BJ (cell line): ENCODE measurements at regions not wholly inside any gene's neighbourhood (a gene's known extent, or its start where the extent isn't known, plus 50 kb on each side); places are given as distances from the start of the nearest gene placed in this dataset.

Experiments used
- CTCF ChIA-PET: fragments of 350-600 bp; formaldehyde crosslinking; extraction: SDS; loops from one replicate; lab custom pipeline; 2021; ENCODE audit warnings: antibody characterized with exemption, inconsistent platforms; lab: Yijun Ruan, JAX
- POLR2A ChIA-PET: fragments of 300-600 bp; sonication (Branson Sonifier 250); formaldehyde crosslinking; extraction: SDS; loops from one replicate; lab custom pipeline; 2021; ENCODE audit warnings: antibody characterized with exemption; lab: Charles Lee
- DNase-seq: peaks from one replicate; pipeline ENCODE4 v3.0.0-alpha.2; 2011; ENCODE audit warnings: low read depth
- H3K27me3 ChIP-seq: 2 replicates; pipeline ENCODE4 v1.6.0; 2011; ENCODE audit warnings: low read length; ENCODE audit not compliant: control insufficient read depth, insufficient read depth
- H3K36me3 ChIP-seq: 2 replicates; pipeline ENCODE4 v1.5.1; 2011; ENCODE audit warnings: low read length; ENCODE audit not compliant: control insufficient read depth, insufficient read depth
- H3K4me3 ChIP-seq: 2 replicates; pipeline ENCODE4 v1.5.1; 2011; ENCODE audit warnings: low read depth, mild to moderate bottlenecking, control low read depth, low read length
- TF ChIP-seq, protein P1 (sequence below): IDR thresholded peaks from 2 replicates; pipeline ENCODE4 v1.5.1; 2011; ENCODE audit warnings: low read depth, mild to moderate bottlenecking, control low read depth, inconsistent platforms, low read length, moderate library complexity; ENCODE audit not compliant: insufficient read depth

DNA sequence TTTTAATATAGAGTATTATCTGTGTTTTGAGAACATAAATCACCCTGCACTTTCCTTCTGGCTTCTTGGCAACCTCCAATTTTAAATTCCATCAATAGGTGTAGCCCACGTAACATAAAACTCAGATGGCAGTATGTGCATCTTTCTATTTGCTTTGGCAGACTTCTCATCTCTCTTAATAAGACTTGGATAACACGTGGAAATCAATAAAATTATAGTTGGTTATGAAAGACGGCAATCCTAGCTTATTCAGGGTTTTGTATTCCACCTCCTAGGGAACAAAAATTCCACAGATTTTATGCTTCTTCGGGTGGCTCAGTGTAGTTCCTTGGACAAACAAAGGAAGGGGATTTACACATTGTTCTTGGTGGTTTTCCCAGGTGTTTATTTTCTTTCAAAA, 299.3 kb downstream of the RND3 start:
- no peaks in the 10 kb centered on the region for H3K36me3 ChIP-seq
- ChIA-PET POLR2A (interaction anchor here (0.7 kb wide), 1 partner anchor 408 kb away, joined by 4 read pairs; no protein-coding TSS in a partner anchor), CTCF (interaction anchor here (0.6 kb wide), 1 partner anchor 102 kb away, joined by 3 read pairs; no protein-coding TSS in a partner anchor)
- no peak overlapping the region for H3K4me3 ChIP-seq
- peak; percentile 31 for DNase-seq
- TF ChIP-seq, protein P1, sequence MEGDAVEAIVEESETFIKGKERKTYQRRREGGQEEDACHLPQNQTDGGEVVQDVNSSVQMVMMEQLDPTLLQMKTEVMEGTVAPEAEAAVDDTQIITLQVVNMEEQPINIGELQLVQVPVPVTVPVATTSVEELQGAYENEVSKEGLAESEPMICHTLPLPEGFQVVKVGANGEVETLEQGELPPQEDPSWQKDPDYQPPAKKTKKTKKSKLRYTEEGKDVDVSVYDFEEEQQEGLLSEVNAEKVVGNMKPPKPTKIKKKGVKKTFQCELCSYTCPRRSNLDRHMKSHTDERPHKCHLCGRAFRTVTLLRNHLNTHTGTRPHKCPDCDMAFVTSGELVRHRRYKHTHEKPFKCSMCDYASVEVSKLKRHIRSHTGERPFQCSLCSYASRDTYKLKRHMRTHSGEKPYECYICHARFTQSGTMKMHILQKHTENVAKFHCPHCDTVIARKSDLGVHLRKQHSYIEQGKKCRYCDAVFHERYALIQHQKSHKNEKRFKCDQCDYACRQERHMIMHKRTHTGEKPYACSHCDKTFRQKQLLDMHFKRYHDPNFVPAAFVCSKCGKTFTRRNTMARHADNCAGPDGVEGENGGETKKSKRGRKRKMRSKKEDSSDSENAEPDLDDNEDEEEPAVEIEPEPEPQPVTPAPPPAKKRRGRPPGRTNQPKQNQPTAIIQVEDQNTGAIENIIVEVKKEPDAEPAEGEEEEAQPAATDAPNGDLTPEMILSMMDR = no peak
- no peaks in the 10 kb centered on the region for H3K27me3 ChIP-seq

DNA sequence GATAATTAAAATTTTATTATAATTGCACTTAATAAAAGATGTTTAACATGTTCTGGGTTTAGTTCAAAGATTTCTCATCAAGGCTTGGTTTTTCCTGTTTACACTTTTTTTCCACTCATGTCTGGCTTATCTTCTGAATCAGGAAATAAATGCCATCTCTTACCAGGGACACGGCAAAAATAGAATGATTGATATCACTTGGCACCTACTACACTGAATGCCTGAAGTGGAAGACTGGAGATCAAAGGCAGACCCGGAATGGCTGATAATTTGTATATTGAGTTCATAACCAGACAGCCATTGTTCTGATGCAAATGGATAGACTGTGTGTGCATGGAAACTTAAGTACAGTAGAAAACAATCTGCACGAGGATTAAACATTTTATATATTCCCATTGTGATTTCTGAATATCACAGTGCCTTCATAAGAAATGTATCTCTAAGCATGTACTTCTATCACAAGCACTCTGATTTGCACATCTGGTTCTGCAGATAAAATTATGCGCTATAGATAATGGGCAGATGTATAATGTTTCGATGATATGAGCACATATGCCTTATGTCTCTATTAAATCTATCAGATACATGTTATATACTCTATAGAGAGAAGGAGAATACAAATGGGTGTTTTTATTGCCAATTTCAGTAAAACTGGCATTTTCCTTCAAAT, 304.8 kb downstream of the RND3 start:
- Histone ChIP-seq H3K36me3 (no peaks in the 10 kb centered on the region), H3K4me3 (no peak overlapping the region), H3K27me3 (no peaks in the 10 kb centered on the region)
- no peak for DNase-seq
- TF ChIP-seq, protein P1 = no peak
- ChIA-PET CTCF (no interaction called here), POLR2A (no interaction called here)

DNA sequence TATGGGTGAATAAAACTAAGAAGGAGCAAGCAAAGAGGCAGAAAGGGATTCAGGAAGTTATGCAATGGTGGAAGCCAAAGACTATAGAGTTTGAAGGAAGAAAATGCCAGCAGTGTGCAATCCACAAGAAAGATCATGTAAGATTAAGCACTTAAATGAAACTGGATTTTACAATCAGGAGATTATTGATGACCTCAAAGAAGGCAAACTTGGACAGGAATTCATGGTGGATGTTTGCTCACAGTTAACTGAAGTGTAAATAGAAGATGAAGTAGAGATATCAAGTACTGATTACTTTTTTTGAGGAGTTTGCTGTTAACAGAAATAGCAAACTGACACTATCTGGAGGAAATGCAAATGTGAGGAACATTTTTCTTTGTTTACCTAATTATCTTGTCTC, 308.9 kb downstream of the RND3 start:
- no peak for DNase-seq
- Histone ChIP-seq H3K27me3 (no peaks in the 10 kb centered on the region), H3K4me3 (no peak overlapping the region), H3K36me3 (no peaks in the 10 kb centered on the region)
- ChIA-PET POLR2A (no interaction called here), CTCF (no interaction called here)
- TF ChIP-seq, protein P1 = no peak

GRCh38 chr2:150174971-150175421, 312.5 kb downstream of the RND3 start:
- CTCF ChIA-PET = interaction anchor here (0.5 kb wide), 1 partner anchor 15 kb away, joined by 3 read pairs; no protein-coding TSS in a partner anchor
- Histone ChIP-seq H3K4me3 (no peak overlapping the region), H3K27me3 (no peaks in the 10 kb centered on the region), H3K36me3 (no peaks in the 10 kb centered on the region)
- POLR2A ChIA-PET = no interaction called here
- TF ChIP-seq, protein P1 = no peak
- no peak for DNase-seq

DNA sequence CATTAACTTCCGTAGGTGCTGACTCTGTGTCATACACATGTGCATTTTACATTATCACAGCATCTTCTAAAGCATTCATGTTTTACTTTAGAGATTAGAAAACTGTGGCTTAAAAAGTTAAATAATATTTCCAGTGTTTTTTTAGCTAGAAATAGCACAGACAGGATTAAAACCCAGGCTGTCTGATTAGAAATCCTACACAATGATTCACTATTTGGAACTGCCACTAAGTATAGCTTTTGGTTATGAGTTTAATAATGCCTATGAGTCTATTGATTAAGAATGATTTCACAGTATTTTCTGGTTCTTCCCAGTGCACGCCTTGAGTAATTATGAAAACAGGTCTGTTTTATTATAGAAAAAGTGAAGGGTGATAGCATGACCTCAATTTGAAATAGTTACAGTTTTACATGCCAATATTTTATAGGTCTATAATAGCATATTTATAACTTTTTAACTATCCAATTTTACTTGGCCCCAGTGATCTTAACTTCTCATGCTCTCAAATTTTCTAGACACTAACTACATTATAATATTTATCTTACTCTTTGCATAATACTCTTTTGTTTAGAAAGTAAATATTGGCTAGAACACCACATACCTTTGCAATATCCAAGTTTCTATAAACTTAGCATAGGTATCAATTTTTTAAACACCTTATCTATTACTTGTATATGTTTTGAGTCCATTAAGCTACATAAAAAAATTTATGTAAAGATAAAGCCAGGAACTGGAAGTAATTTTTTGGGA, 313.2 kb downstream of the RND3 start:
- TF ChIP-seq, protein P1 = no peak
- no peak for DNase-seq
- POLR2A ChIA-PET = no interaction called here
- Histone ChIP-seq H3K27me3 (no peaks in the 10 kb centered on the region), H3K36me3 (no peaks in the 10 kb centered on the region), H3K4me3 (no peak overlapping the region)
- CTCF ChIA-PET = no interaction called here
